CD14-positive monocyte (primary cell): ENCODE measurements at regions not wholly inside any gene's neighbourhood (a gene's known extent, or its start where the extent isn't known, plus 50 kb on each side); places are given as distances from the start of the nearest gene placed in this dataset.

Experiments used
- DNase-seq, 3 donors: peaks; one replicate each; pipeline ENCODE4 v3.0.0-alpha.2; 2011 to 2022
- H2AFZ ChIP-seq: 2 replicates; pipeline ENCODE4 v1.6.0; 2012; ENCODE audit warnings: mild to moderate bottlenecking, low read depth, low read length, inconsistent platforms; ENCODE audit not compliant: insufficient read depth, poor library complexity, severe bottlenecking
- H3K27ac ChIP-seq, 2 donors: 1 replicate in 1 of 2; 2 replicates in 1 of 2; pipeline ENCODE4 v1.5.1; 2012 to 2013; ENCODE audit warnings: low read length in 2 of 2, control low read depth in 1 of 2, inconsistent platforms in 1 of 2, low read depth in 1 of 2, mild to moderate bottlenecking in 1 of 2
- H3K27me3 ChIP-seq, 2 donors: one replicate each; pipeline versions ENCODE4 v1.6.0 to v1.6.1; 2011 to 2013; ENCODE audit warnings: low read length in 2 of 2; ENCODE audit not compliant: control insufficient read depth in 2 of 2, insufficient read depth in 2 of 2
- H3K36me3 ChIP-seq, 2 donors: replicated peaks in 1 of 2; 1 replicate in 1 of 2; 2 replicates in 1 of 2; pipeline versions ENCODE4 v1.5.1 to v1.6.1; 2012 to 2013; ENCODE audit warnings: low read length in 2 of 2, control low read depth in 1 of 2, inconsistent platforms in 1 of 2, mild to moderate bottlenecking in 1 of 2; ENCODE audit not compliant: insufficient read depth in 2 of 2, control insufficient read depth in 1 of 2
- H3K4me1 ChIP-seq, 2 donors: 1 replicate in 1 of 2; 2 replicates in 1 of 2; pipeline versions ENCODE4 v1.5.1 to v1.6.1; 2012 to 2013; ENCODE audit warnings: low read length in 2 of 2, control low read depth in 1 of 2, inconsistent platforms in 1 of 2, mild to moderate bottlenecking in 1 of 2, moderate library complexity in 1 of 2; ENCODE audit not compliant: insufficient read depth in 2 of 2, control insufficient read depth in 1 of 2
- H3K4me2 ChIP-seq: replicated peaks from 2 replicates; pipeline ENCODE3; 2012; ENCODE audit warnings: low read length, moderate library complexity, mild to moderate bottlenecking; ENCODE audit not compliant: poor library complexity, severe bottlenecking; ENCODE audit errors: extremely low read depth
- H3K4me3 ChIP-seq, 3 experiments: fragments of 200-600 bp in 1 of 3; sonication (generic) in 1 of 3; replicated peaks in 1 of 3; 1 replicate in 2 of 3; 2 replicates in 1 of 3; pipeline ENCODE4 v1.5.1; 2011 to 2013; ENCODE audit warnings: low read length in 3 of 3, mild to moderate bottlenecking in 3 of 3, control low read depth in 2 of 3, low read depth in 2 of 3, inconsistent platforms in 1 of 3, moderate library complexity in 1 of 3
- H3K79me2 ChIP-seq: 2 replicates; pipeline ENCODE4 v1.6.0; 2012; ENCODE audit warnings: mild to moderate bottlenecking, control low read depth, inconsistent platforms, low read length, moderate library complexity; ENCODE audit not compliant: insufficient read depth
- H3K9ac ChIP-seq: 2 replicates; pipeline ENCODE4 v1.6.0; 2017; ENCODE audit warnings: low read length, mild to moderate bottlenecking; ENCODE audit not compliant: insufficient read depth, poor library complexity, severe bottlenecking
- H3K9me3 ChIP-seq, 2 donors: replicated peaks in 1 of 2; 1 replicate in 1 of 2; 2 replicates in 1 of 2; pipeline versions ENCODE4 v1.5.1 to v1.6.1; 2012 to 2013; ENCODE audit warnings: low read length in 2 of 2, control low read depth in 1 of 2; ENCODE audit not compliant: control insufficient read depth in 1 of 2, insufficient read depth in 1 of 2
- H4K20me1 ChIP-seq: 2 replicates; pipeline ENCODE4 v1.6.0; 2012; ENCODE audit warnings: mild to moderate bottlenecking, low read length, control low read depth, moderate library complexity; ENCODE audit not compliant: insufficient read depth
- H3K27ac Mint-ChIP-seq, 7 donors: one replicate each; pipeline ENCODE4 v1.8.0; 2020; ENCODE audit warnings: mild to moderate bottlenecking in 7 of 7, mixed read lengths in 7 of 7, moderate library complexity in 6 of 7, inconsistent platforms in 2 of 7
- H3K27me3 Mint-ChIP-seq, 3 donors: one replicate each; pipeline ENCODE4 v1.8.0; 2021 to 2022; ENCODE audit warnings: low read depth in 3 of 3, mild to moderate bottlenecking in 3 of 3, mixed read lengths in 3 of 3, moderate library complexity in 3 of 3, inconsistent platforms in 1 of 3
- H3K36me3 Mint-ChIP-seq, 2 donors: one replicate each; pipeline ENCODE4 v1.8.0; 2020; ENCODE audit warnings: mixed read lengths in 2 of 2, inconsistent platforms in 1 of 2, mild to moderate bottlenecking in 1 of 2
- H3K4me1 Mint-ChIP-seq: one replicate; pipeline ENCODE4 v1.8.0; 2020; ENCODE audit warnings: mild to moderate bottlenecking, mixed read lengths
- H3K4me3 Mint-ChIP-seq, 2 donors: one replicate each; pipeline ENCODE4 v1.8.0; 2020; ENCODE audit warnings: mild to moderate bottlenecking in 2 of 2, mixed read lengths in 2 of 2, moderate library complexity in 1 of 2
- H3K9me3 Mint-ChIP-seq, 7 donors: one replicate each; pipeline ENCODE4 v1.8.0; 2020 to 2022; ENCODE audit warnings: mixed read lengths in 7 of 7, mild to moderate bottlenecking in 6 of 7, moderate library complexity in 6 of 7, inconsistent platforms in 2 of 7
- WGBS: methylation state at CpG from one replicate; pipeline ENCODE4 v1.1.5; 2013; ENCODE audit warnings: missing lambda C conversion rate; ENCODE audit not compliant: insufficient coverage; 5-methylcytosine and 5-hydroxymethylcytosine counted together
- intact Hi-C, 2 donors: fragments of 100-400 bp; cut with micrococcal nuclease; formaldehyde crosslinking; loops; one replicate each; pipeline versions ENCODE4 v1.15.0 to v1.15.1; 2023
- TF ChIP-seq, protein P1 (sequence below): fragments of 200-600 bp; IDR thresholded peaks from one replicate; pipeline ENCODE4 v1.8.0; 2022; ENCODE audit warnings: antibody characterized with exemption, mild to moderate bottlenecking

DNA sequence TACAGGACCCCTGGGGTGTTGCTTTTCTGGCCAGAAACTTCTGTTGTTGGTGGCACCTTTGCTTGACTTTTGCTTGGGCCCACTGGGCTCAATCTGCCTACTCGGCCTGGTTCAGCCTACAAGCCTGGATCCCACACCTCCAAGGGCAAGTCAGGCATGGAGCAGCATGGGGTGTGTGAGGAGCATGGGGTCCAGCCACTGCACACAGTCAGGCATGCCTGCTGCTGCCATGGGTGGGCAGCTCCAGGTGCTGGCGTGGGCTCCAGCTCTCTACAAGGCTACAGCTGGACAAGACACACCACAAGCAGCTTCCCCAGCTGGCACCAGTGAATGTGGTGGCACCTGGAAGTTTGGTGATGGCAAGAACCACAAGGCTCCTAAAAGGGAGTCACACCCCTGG lies 1683.1 kb upstream of the ADGRL3 start:
- Histone ChIP-seq H3K9ac (no peak overlapping the region), H3K36me3 (no peaks in the 10 kb centered on the region), H3K4me3 (no peak overlapping the region), H3K4me1 (no peaks in the 10 kb centered on the region), H3K27ac (no peak overlapping the region), H3K27me3 (no peaks in the 10 kb centered on the region), H3K4me2 (no peak overlapping the region), H3K79me2 (no peaks in the 10 kb centered on the region), H3K9me3 (peaks cover 0 to 11% of the 10 kb centered on the region in 2 donors), H4K20me1 (no peaks in the 10 kb centered on the region), H2AFZ (no peak overlapping the region)
- TF ChIP-seq, protein P1, sequence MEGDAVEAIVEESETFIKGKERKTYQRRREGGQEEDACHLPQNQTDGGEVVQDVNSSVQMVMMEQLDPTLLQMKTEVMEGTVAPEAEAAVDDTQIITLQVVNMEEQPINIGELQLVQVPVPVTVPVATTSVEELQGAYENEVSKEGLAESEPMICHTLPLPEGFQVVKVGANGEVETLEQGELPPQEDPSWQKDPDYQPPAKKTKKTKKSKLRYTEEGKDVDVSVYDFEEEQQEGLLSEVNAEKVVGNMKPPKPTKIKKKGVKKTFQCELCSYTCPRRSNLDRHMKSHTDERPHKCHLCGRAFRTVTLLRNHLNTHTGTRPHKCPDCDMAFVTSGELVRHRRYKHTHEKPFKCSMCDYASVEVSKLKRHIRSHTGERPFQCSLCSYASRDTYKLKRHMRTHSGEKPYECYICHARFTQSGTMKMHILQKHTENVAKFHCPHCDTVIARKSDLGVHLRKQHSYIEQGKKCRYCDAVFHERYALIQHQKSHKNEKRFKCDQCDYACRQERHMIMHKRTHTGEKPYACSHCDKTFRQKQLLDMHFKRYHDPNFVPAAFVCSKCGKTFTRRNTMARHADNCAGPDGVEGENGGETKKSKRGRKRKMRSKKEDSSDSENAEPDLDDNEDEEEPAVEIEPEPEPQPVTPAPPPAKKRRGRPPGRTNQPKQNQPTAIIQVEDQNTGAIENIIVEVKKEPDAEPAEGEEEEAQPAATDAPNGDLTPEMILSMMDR: no peak
- no peaks in the 10 kb centered on the region for H3K27me3 Mint-ChIP-seq
- intact Hi-C loops: no loop called here
- no peak for DNase-seq
- no peaks in the 10 kb centered on the region for H3K4me1 Mint-ChIP-seq
- H3K9me3 Mint-ChIP-seq: peaks cover 2 to 10% (median 4%) of the 10 kb centered on the region in 7 donors
- no peaks in the 10 kb centered on the region for H3K36me3 Mint-ChIP-seq
- WGBS: no CpG with 5 or more reads among the region's 2 CpGs
- H3K4me3 Mint-ChIP-seq: no peak overlapping the region
- H3K27ac Mint-ChIP-seq: no peak overlapping the region

DNA sequence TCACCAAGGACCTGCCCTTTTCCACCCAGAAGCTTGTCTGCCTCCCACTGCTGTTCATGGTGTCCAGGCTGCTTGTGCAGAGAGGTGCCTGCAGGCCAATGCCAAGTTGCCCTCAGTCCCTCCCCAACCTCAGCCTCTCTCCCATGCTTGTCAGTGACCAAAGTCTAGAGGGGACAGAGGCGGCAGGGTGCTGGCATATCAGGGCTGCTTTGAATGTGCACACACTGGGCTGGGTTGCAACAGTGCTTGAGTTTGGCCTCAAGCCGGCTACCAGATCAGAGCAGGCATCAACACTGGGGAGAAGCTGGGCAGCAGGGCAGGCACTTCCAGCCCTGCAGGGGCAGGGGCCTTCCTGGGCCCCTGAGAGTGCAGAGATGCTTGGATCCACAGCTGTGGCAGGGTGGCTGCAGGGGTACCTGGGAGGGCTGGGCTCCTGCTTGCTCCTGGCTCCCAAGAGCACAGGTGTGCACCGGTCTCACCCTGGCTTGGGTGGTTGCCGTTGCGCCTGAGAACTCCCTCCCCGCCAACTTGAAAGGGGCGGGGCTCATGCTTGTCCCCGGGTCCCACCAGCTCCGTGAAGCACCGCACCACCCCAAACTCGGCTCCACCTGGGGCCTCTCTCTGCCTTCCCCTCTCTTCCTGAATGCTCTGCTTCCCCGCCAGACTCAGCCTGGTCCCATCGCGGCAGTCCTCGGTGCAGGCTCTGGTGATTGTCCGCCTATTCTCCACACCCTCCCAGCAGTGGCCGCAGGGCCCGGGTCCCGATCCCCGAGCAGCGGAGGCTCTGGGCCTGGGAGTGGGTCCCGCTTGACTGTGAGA lies 1681.9 kb upstream of the ADGRL3 start:
- no peaks in the 10 kb centered on the region for H3K4me1 Mint-ChIP-seq
- TF ChIP-seq, protein P1: no peak
- no peak overlapping the region for H3K4me3 Mint-ChIP-seq
- no peak overlapping the region for H3K4me2 ChIP-seq
- no peaks in the 10 kb centered on the region for H3K27me3 ChIP-seq
- intact Hi-C loops: no loop called here
- H3K36me3 Mint-ChIP-seq: no peaks in the 10 kb centered on the region
- H3K27me3 Mint-ChIP-seq: no peaks in the 10 kb centered on the region
- H3K36me3 ChIP-seq: no peaks in the 10 kb centered on the region
- H3K79me2 ChIP-seq: no peaks in the 10 kb centered on the region
- H3K4me1 ChIP-seq: no peaks in the 10 kb centered on the region
- no peak overlapping the region for H3K27ac Mint-ChIP-seq
- H3K4me3 ChIP-seq: no peak overlapping the region
- WGBS: 94% methylated on average over 17 of the region's 22 CpGs
- DNase-seq: no peak
- peaks cover 0 to 11% of the 10 kb centered on the region in 2 donors for H3K9me3 ChIP-seq
- H3K9ac ChIP-seq: no peak overlapping the region
- H2AFZ ChIP-seq: no peak overlapping the region
- peaks cover 2 to 10% (median 5%) of the 10 kb centered on the region in 7 donors for H3K9me3 Mint-ChIP-seq
- H3K27ac ChIP-seq: no peak overlapping the region
- no peaks in the 10 kb centered on the region for H4K20me1 ChIP-seq
